ENCODE measurements at regions not wholly inside any gene's neighbourhood (a gene's known extent, or its start where the extent isn't known, plus 50 kb on each side); places are given as distances from the start of the nearest gene placed in this dataset.

GRCh38 chr2:14388724-14389123 lies 243.8 kb upstream of the LRATD1 start:
- no peak for TF ChIP-seq GATA2 (IDR thresholded peaks at IDR 0.05; ENCODE audit: low read depth, low read length)
- no peak for TF ChIP-seq GATA3 (IDR thresholded peaks at IDR 0.05; ENCODE audit: low read depth, low read length)

Data from SH-SY5Y (cell line).